Body of pancreas (tissue), 4 donors: ENCODE measurements at regions not wholly inside any gene's neighbourhood (a gene's known extent, or its start where the extent isn't known, plus 50 kb on each side); places are given as distances from the start of the nearest gene placed in this dataset.

ENCODE experiments used
- ATAC-seq: fragments of 150-250 bp; one replicate; pipeline ENCODE4 v1.9.1; 2016
- DNase-seq, 4 donors: peaks; one replicate each; pipeline ENCODE4 v3.0.0-alpha.2; 2019
- H3K27ac ChIP-seq, 4 donors: fragments of 200-600 bp; sonication (generic); 1 replicate in 3 of 4; 2 replicates in 1 of 4; pipeline versions ENCODE4 v1.5.1 to v1.6.1; 2016 to 2019; ENCODE audit warnings: mild to moderate bottlenecking in 1 of 4, mixed read lengths in 1 of 4, moderate library complexity in 1 of 4
- H3K27me3 ChIP-seq, 2 donors: fragments of 200-600 bp; sonication (generic); one replicate each; pipeline ENCODE4 v1.6.0; 2016; ENCODE audit warnings: mild to moderate bottlenecking in 1 of 2
- H3K36me3 ChIP-seq, 2 donors: fragments of 200-600 bp; sonication (generic); replicated peaks in 1 of 2; 2 replicates each; pipeline ENCODE4 v1.5.1; 2016; ENCODE audit warnings: low read depth in 2 of 2; ENCODE audit not compliant: insufficient read depth in 1 of 2
- H3K4me1 ChIP-seq: fragments of 200-600 bp; sonication (generic); one replicate; pipeline ENCODE4 v1.6.0; 2016
- H3K4me3 ChIP-seq, 2 donors: fragments of 200-600 bp; sonication (generic); 1 replicate in 1 of 2; 2 replicates in 1 of 2; pipeline ENCODE4 v1.5.1; 2016 to 2019
- H3K9me3 ChIP-seq, 3 donors: fragments of 200-600 bp; sonication (generic); 1 replicate in 2 of 3; 2 replicates in 1 of 3; pipeline ENCODE4 v1.5.1; 2016
- CTCF ChIP-seq, 7 experiments: fragments of 450-650 bp in 4 of 7; fragments of 200-600 bp in 3 of 7; sonication (generic) in 3 of 7; IDR thresholded peaks; one replicate each; pipeline ENCODE4 v1.5.1; 2016 to 2019; ENCODE audit warnings: antibody characterized with exemption in 7 of 7
- POLR2A ChIP-seq, 3 donors: fragments of 450-650 bp; IDR thresholded peaks; one replicate each; pipeline ENCODE4 v1.6.1; 2016; ENCODE audit warnings: antibody characterized with exemption in 3 of 3, mild to moderate bottlenecking in 2 of 3
- WGBS, 2 donors: methylation state at CpG; one replicate each; pipeline ENCODE4 v1.1.5; 2017; 5-methylcytosine and 5-hydroxymethylcytosine counted together
- intact Hi-C: fragments of 100-400 bp; cut with DNase I; formaldehyde crosslinking; loops from one replicate; pipeline ENCODE4 v1.15.1; 2023

DNA sequence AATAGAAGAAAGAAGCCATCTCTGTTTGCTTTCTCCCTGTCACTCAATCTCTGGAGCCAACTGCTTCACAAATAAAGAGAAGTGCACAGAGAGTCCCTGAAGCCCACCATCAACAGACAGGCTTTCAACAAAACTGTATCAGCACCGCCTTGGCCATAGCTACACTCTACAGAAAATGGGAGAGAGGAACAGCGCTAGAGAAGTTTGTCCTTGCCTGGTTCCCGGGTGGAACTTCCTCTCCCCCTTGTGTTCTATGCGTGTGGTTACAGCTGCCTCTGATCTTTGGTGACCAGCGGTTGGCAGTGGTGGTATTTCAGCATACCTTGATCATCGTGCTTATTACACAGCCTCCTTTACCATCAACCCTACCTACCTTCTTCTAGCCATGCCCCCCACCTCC lies 91.4 kb upstream of the CCL2 start:
- H3K36me3 ChIP-seq = no peaks in the 10 kb centered on the region
- H3K4me1 ChIP-seq = peaks cover 10% of the 10 kb centered on the region
- DNase-seq (peak in 2 of 4 donors; percentile 13 to 17), ATAC-seq (no peak)
- peak in 5 of 7 experiments; percentile 14 to 47 (median 31) for TF ChIP-seq CTCF (IDR thresholded peaks at IDR 0.05)
- TF ChIP-seq POLR2A (IDR thresholded peaks at IDR 0.05) = no peak
- intact Hi-C loops = no loop called here
- H3K27me3 ChIP-seq = no peaks in the 10 kb centered on the region
- 6 to 9% methylated on average over 6 of the region's 6 CpGs for WGBS, 2 donors
- no peak overlapping the region for H3K27ac ChIP-seq
- H3K4me3 ChIP-seq = no peak overlapping the region
- no peaks in the 10 kb centered on the region for H3K9me3 ChIP-seq

GRCh38 chr17:34164837-34165236 lies 90.2 kb upstream of the CCL2 start:
- Histone ChIP-seq H3K27ac (no peak overlapping the region), H3K27me3 (no peaks in the 10 kb centered on the region), H3K9me3 (no peaks in the 10 kb centered on the region), H3K4me3 (no peak overlapping the region), H3K4me1 (peaks cover 10% of the 10 kb centered on the region), H3K36me3 (no peaks in the 10 kb centered on the region)
- ATAC-seq (no peak), DNase-seq (no peak)
- intact Hi-C loops = no loop called here
- 62 to 70% methylated on average over 4 of the region's 4 CpGs for WGBS, 2 donors
- no peak for TF ChIP-seq CTCF (IDR thresholded peaks at IDR 0.05)
- no peak for TF ChIP-seq POLR2A (IDR thresholded peaks at IDR 0.05)

GRCh38 chr17:34166352-34166751 lies 88.7 kb upstream of the CCL2 start:
- Histone ChIP-seq H3K9me3 (no peaks in the 10 kb centered on the region), H3K27ac (no peak overlapping the region), H3K4me3 (no peak overlapping the region), H3K36me3 (no peaks in the 10 kb centered on the region), H3K4me1 (peaks cover 10% of the 10 kb centered on the region), H3K27me3 (no peaks in the 10 kb centered on the region)
- no peak for ATAC-seq
- no peak for DNase-seq
- TF ChIP-seq POLR2A (IDR thresholded peaks at IDR 0.05) (no peak), CTCF (IDR thresholded peaks at IDR 0.05) (no peak)
- intact Hi-C loops = no loop called here

- H3K27ac ChIP-seq = no peak overlapping the region
- no peak for TF ChIP-seq CTCF (IDR thresholded peaks at IDR 0.05)
- TF ChIP-seq POLR2A (IDR thresholded peaks at IDR 0.05) = no peak
- H3K4me1 ChIP-seq = peaks cover 10% of the 10 kb centered on the region
- DNase-seq (peak; percentile 18 to 68 (median 35)), ATAC-seq (no peak)
- no peaks in the 10 kb centered on the region for H3K36me3 ChIP-seq
- no peaks in the 10 kb centered on the region for H3K27me3 ChIP-seq
- no peak overlapping the region for H3K4me3 ChIP-seq
- intact Hi-C loops = no loop called here
- H3K9me3 ChIP-seq = peaks cover 0 to under 1% (median 0%) of the 10 kb centered on the region in 3 donors
- 10 to 12% methylated on average over 5 of the region's 5 CpGs for WGBS, 2 donors
Observed at GRCh38 chr17:34167354-34167753, 87.7 kb upstream of the CCL2 start.

DNA sequence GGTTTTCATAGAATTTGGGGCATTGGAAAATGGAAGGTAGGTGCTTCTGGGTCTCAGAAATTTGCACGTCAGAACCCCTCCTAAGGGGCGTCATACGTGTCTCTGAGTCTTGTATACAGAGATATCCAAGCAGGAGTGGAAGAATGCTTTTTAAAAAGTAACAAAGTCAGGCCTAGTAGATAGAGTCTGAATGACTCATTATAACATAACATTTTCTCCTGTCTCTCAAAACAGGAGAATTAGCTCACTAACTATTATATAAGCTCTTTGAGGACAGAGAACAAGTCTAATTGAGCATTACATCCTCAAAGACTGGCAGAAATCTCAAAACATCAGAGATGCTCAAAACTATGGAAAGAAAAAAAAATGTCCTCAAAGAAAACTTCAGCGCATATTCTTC lies 86.1 kb upstream of the CCL2 start:
- intact Hi-C loops = no loop called here
- Histone ChIP-seq H3K27me3 (no peaks in the 10 kb centered on the region), H3K36me3 (no peaks in the 10 kb centered on the region), H3K27ac (no peak overlapping the region), H3K9me3 (peaks cover 0 to 4% (median 0%) of the 10 kb centered on the region in 3 donors), H3K4me3 (no peak overlapping the region), H3K4me1 (peaks cover 10% of the 10 kb centered on the region)
- ATAC-seq = no peak
- WGBS, 2 donors = 77 to 78% methylated on average over 4 of the region's 4 CpGs
- TF ChIP-seq CTCF (IDR thresholded peaks at IDR 0.05) (no peak), POLR2A (IDR thresholded peaks at IDR 0.05) (no peak)
- no peak for DNase-seq
